ENCODE measurements at regions not wholly inside any gene's neighbourhood (a gene's known extent, or its start where the extent isn't known, plus 50 kb on each side); places are given as distances from the start of the nearest gene placed in this dataset.

DNA sequence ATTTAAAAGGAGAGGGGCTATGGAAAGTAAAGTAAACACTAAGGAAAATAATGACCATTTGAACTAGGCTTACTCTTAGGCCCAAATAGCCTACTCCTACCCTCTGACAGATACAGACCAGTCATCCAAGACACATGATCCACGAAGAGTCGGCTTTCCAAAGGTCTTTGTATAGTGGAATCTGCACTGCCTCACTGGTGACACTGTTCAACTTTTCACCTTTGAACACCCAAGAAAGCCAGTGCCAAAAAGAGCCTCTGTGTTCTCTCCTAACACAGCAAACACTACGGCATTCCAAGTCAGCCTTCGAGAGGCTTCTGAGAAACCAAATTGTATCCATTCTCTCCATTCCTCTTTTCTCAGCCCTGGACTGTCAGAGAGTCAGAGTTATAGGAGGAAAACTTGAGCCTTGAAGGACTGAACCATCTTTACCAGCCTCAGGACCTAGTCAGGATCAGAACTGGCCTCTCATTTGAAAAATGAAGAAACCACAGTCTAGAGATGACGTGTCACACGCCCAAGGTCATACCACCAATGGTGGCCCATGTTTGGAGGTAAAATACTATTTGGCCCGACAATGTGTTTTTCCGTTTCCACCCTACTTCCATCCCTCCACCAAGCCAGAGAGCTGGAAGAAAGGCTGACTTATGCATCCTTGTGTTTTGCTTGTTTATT, 267.4 kb upstream of the ACVR2A start:
- DNase-seq (ENCODE audit: low spot score), result no peak
- CTCF ChIA-PET, result no interaction called here

DNA sequence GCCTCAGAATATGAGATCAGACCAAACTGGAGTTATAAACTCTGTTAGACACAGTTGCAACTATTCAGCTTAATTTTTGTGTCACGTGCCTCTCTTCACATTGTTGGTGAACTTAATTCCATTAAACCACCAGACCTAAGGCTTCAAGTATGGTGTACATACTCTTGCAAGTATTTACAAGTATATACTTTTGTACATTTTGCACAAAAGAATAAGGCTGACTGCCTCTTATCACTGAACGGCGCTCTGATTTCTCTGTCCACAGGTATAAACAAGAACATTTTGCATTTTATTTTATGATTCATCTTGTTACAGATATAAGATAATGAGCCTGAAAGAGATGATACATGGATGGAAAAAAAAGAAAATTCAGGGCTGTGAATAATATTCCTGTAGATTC, 269.7 kb upstream of the ACVR2A start:
- H3K27me3 ChIP-seq (replicated peaks; ENCODE audit: insufficient read depth, low read depth, low read length, poor library complexity), result no peaks in the 10 kb centered on the region
- CTCF ChIA-PET, result no interaction called here
- no peaks in the 10 kb centered on the region for H3K36me3 ChIP-seq (ENCODE audit: insufficient read depth, low read length, poor library complexity, severe bottlenecking)
- H3K27ac ChIP-seq (ENCODE audit: low read depth, low read length, poor library complexity, severe bottlenecking), result no peak overlapping the region
- H3K9me3 ChIP-seq (ENCODE audit: low read depth, low read length, poor library complexity, severe bottlenecking), result no peaks in the 10 kb centered on the region
- no TSS peak for BruUV-seq (replicated peaks)
- TF ChIP-seq EZH2 (IDR thresholded peaks at IDR 0.05; ENCODE audit: borderline replicate concordance, low read depth, low read length, poor library complexity, severe bottlenecking) (no peak), CTCF (conservative IDR thresholded peaks at IDR 0.05; ENCODE audit: low read depth, low read length) (no peak)
- no peak for DNase-seq (ENCODE audit: low spot score)
- no peaks in the 10 kb centered on the region for H3K4me1 ChIP-seq (ENCODE audit: insufficient read depth, low read length, poor library complexity, severe bottlenecking)
- POLR2A ChIA-PET (ENCODE audit: low non-redundant PET), result interaction anchor here (0.7 kb wide), 1 partner anchor 972 kb away, joined by 3 read pairs; no protein-coding TSS in a partner anchor
- no peak overlapping the region for H3K4me3 ChIP-seq (ENCODE audit: low read depth, low read length, poor library complexity, severe bottlenecking)
- intact Hi-C loops (cut with micrococcal nuclease; ENCODE audit: unreplicated experiment), result no loop called here

More for the DNA sequence above, 267.4 kb upstream of the ACVR2A start:
- POLR2A ChIA-PET (ENCODE audit: low non-redundant PET), result no interaction called here
- intact Hi-C loops (cut with micrococcal nuclease; ENCODE audit: unreplicated experiment), result no loop called here
- H3K27me3 ChIP-seq (replicated peaks; ENCODE audit: insufficient read depth, low read depth, low read length, poor library complexity), result no peaks in the 10 kb centered on the region
- no peak overlapping the region for H3K27ac ChIP-seq (ENCODE audit: low read depth, low read length, poor library complexity, severe bottlenecking)
- H3K9me3 ChIP-seq (ENCODE audit: low read depth, low read length, poor library complexity, severe bottlenecking), result no peaks in the 10 kb centered on the region
- H3K36me3 ChIP-seq (ENCODE audit: insufficient read depth, low read length, poor library complexity, severe bottlenecking), result no peaks in the 10 kb centered on the region
- H3K4me3 ChIP-seq (ENCODE audit: low read depth, low read length, poor library complexity, severe bottlenecking), result no peak overlapping the region
- TF ChIP-seq CTCF (conservative IDR thresholded peaks at IDR 0.05; ENCODE audit: low read depth, low read length) (no peak), EZH2 (IDR thresholded peaks at IDR 0.05; ENCODE audit: borderline replicate concordance, low read depth, low read length, poor library complexity, severe bottlenecking) (no peak)
- H3K4me1 ChIP-seq (ENCODE audit: insufficient read depth, low read length, poor library complexity, severe bottlenecking), result no peaks in the 10 kb centered on the region
- BruUV-seq (replicated peaks), result no TSS peak

- no peaks in the 10 kb centered on the region for H3K36me3 ChIP-seq (ENCODE audit: insufficient read depth, low read length, poor library complexity, severe bottlenecking)
- H3K9me3 ChIP-seq (ENCODE audit: low read depth, low read length, poor library complexity, severe bottlenecking), result no peaks in the 10 kb centered on the region
- intact Hi-C loops (cut with micrococcal nuclease; ENCODE audit: unreplicated experiment), result no loop called here
- H3K27me3 ChIP-seq (replicated peaks; ENCODE audit: insufficient read depth, low read depth, low read length, poor library complexity), result no peaks in the 10 kb centered on the region
- ChIA-PET POLR2A (ENCODE audit: low non-redundant PET) (no interaction called here), CTCF (no interaction called here)
- H3K4me1 ChIP-seq (ENCODE audit: insufficient read depth, low read length, poor library complexity, severe bottlenecking), result no peaks in the 10 kb centered on the region
- DNase-seq (ENCODE audit: low spot score), result no peak
- TF ChIP-seq EZH2 (IDR thresholded peaks at IDR 0.05; ENCODE audit: borderline replicate concordance, low read depth, low read length, poor library complexity, severe bottlenecking) (no peak), CTCF (conservative IDR thresholded peaks at IDR 0.05; ENCODE audit: low read depth, low read length) (no peak)
- H3K4me3 ChIP-seq (ENCODE audit: low read depth, low read length, poor library complexity, severe bottlenecking), result no peak overlapping the region
- H3K27ac ChIP-seq (ENCODE audit: low read depth, low read length, poor library complexity, severe bottlenecking), result no peak overlapping the region
- BruUV-seq (replicated peaks), result no TSS peak
These were observed 272.2 kb upstream of the ACVR2A start for GRCh38 chr2:147572622-147573021.
